ENCODE measurements at regions not wholly inside any gene's neighbourhood (a gene's known extent, or its start where the extent isn't known, plus 50 kb on each side); places are given as distances from the start of the nearest gene placed in this dataset.

DNA sequence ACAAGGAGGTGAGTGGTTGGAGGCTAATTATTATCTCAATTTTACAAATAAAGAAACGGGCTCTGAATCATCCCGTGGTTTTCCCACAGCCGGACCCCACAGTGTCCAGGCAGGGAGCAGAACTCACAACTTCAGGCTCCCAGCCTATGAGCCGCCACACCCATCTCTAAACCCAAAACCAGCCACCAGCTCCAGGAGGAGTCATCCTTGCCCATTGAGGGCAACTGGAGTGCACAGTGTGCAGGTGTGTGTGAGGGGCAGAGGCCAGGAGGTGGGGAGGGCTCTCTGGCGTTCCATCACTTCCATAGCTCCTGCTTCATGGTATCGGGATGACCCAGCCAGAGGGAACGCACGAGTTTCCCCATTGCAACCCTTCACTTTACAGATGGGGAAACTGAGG, 144.5 kb downstream of the CYP26B1 start:
- BruUV-seq (replicated peaks) = no TSS peak
- Histone ChIP-seq H3K9me3 (ENCODE audit: low read length) (no peaks in the 10 kb centered on the region), H2AFZ (ENCODE audit: low read length) (no peak overlapping the region), H3K36me3 (replicated peaks in 1 of 2; ENCODE audit: control insufficient read depth in 1 of 2, insufficient read depth in 2 of 2, low read length in 2 of 2) (no peaks in the 10 kb centered on the region), H4K20me1 (ENCODE audit: insufficient read depth, low read length) (no peaks in the 10 kb centered on the region; the same call in 1 of the 2 replicates), H3K27ac (ENCODE audit: extremely low read length, insufficient read depth, low read length) (no peak overlapping the region), H3K27me3 (ENCODE audit: control insufficient read depth in 1 of 2, insufficient read depth in 2 of 2, low read length in 2 of 2) (peaks cover 0 to 75% of the 10 kb centered on the region in 2 experiments; a peak in 4 of 5 replicates), H3K9ac (ENCODE audit: insufficient read depth, low read depth, low read length) (no peak overlapping the region), H3K4me3 (replicated peaks in 1 of 3; ENCODE audit: insufficient read depth in 1 of 3, low read depth in 2 of 3, low read length in 3 of 3) (no peak overlapping the region), H3K79me2 (ENCODE audit: insufficient read depth, low read length) (no peaks in the 10 kb centered on the region), H3K4me1 (ENCODE audit: insufficient read depth, low read length) (no peaks in the 10 kb centered on the region), H3K4me2 (ENCODE audit: low read depth, low read length) (no peak overlapping the region)
- DNase-seq (ENCODE audit: low spot score) (no peak), FAIRE-seq (no peak), ATAC-seq (no peak)
- TF ChIP-seq ZNF607 (CRISPR knock-in tag; IDR thresholded peaks at IDR 0.05; ENCODE audit: borderline replicate concordance) = no peak
- TF ChIP-seq, protein P1, sequence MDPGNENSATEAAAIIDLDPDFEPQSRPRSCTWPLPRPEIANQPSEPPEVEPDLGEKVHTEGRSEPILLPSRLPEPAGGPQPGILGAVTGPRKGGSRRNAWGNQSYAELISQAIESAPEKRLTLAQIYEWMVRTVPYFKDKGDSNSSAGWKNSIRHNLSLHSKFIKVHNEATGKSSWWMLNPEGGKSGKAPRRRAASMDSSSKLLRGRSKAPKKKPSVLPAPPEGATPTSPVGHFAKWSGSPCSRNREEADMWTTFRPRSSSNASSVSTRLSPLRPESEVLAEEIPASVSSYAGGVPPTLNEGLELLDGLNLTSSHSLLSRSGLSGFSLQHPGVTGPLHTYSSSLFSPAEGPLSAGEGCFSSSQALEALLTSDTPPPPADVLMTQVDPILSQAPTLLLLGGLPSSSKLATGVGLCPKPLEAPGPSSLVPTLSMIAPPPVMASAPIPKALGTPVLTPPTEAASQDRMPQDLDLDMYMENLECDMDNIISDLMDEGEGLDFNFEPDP (CRISPR knock-in tag; conservative IDR thresholded peaks at IDR 0.05) = no peak
- no peak for TF ChIP-seq HOXA9 (CRISPR knock-in tag; IDR thresholded peaks at IDR 0.05; ENCODE audit: borderline replicate concordance)
- TF ChIP-seq ERF (CRISPR knock-in tag; IDR thresholded peaks at IDR 0.05) = no peak
- TF ChIP-seq AHDC1 (CRISPR knock-in tag; IDR thresholded peaks at IDR 0.05; ENCODE audit: borderline replicate concordance) = no peak
- TF ChIP-seq, protein P2, sequence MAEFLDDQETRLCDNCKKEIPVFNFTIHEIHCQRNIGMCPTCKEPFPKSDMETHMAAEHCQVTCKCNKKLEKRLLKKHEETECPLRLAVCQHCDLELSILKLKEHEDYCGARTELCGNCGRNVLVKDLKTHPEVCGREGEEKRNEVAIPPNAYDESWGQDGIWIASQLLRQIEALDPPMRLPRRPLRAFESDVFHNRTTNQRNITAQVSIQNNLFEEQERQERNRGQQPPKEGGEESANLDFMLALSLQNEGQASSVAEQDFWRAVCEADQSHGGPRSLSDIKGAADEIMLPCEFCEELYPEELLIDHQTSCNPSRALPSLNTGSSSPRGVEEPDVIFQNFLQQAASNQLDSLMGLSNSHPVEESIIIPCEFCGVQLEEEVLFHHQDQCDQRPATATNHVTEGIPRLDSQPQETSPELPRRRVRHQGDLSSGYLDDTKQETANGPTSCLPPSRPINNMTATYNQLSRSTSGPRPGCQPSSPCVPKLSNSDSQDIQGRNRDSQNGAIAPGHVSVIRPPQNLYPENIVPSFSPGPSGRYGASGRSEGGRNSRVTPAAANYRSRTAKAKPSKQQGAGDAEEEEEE (CRISPR knock-in tag; IDR thresholded peaks at IDR 0.05; ENCODE audit: borderline replicate concordance) = no peak
- TF ChIP-seq CREB1 (IDR thresholded peaks at IDR 0.05) = no peak
- no peak for TF ChIP-seq CREB1 (CRISPR knock-in tag; IDR thresholded peaks at IDR 0.05)
- no peak for TF ChIP-seq ZNF790 (CRISPR knock-in tag; IDR thresholded peaks at IDR 0.05; ENCODE audit: borderline replicate concordance)
- TF ChIP-seq HNRNPUL1 (IDR thresholded peaks at IDR 0.05; ENCODE audit: low read depth, low read length) = no peak
- TF ChIP-seq ZNF33A (CRISPR knock-in tag; IDR thresholded peaks at IDR 0.05; ENCODE audit: borderline replicate concordance) = no peak
- TF ChIP-seq MLLT10 (CRISPR knock-in tag; IDR thresholded peaks at IDR 0.05) = no peak
- TF ChIP-seq ZNF446 (CRISPR knock-in tag; IDR thresholded peaks at IDR 0.05) = no peak
- TF ChIP-seq ZNF251 (CRISPR knock-in tag; IDR thresholded peaks at IDR 0.05) = no peak
- TF ChIP-seq MTERF4 (CRISPR knock-in tag; IDR thresholded peaks at IDR 0.05) = no peak
- no peak for TF ChIP-seq SIN3B (IDR thresholded peaks at IDR 0.05; ENCODE audit: low read length)
- no peak for TF ChIP-seq DMAP1 (CRISPR knock-in tag; IDR thresholded peaks at IDR 0.05)
- in situ Hi-C loops (cut with HindIII; ENCODE audit: extremely low pct_ligation_motif_present, low pct_unique_long_range_greater_than_20kb) = no loop called here
- intact Hi-C loops (cut with micrococcal nuclease; ENCODE audit: unreplicated experiment) = no loop called here
- WGBS (ENCODE audit: low lambda C conversion rate) = 39% methylated on average over 8 of the region's 8 CpGs
- POLR2A ChIA-PET = no interaction called here
- CTCF ChIA-PET (ENCODE audit: low intra/inter-chr PET ratio, low total read pairs) = no interaction called here

All from HepG2 (cell line).